HG03159 (cell line): ENCODE measurements at regions not wholly inside any gene's neighbourhood (a gene's known extent, or its start where the extent isn't known, plus 50 kb on each side); places are given as distances from the start of the nearest gene placed in this dataset.

Experiments
- ATAC-seq: cut with Tn5 transposase; IDR thresholded peaks from one replicate; pipeline ENCODE4 v1.9.1; 2021; ENCODE audit warnings: mild to moderate bottlenecking, moderate library complexity; ENCODE audit not compliant: unreplicated experiment

- ATAC-seq, result no peak
Observed at GRCh38 chr5:125401724-125402622, 655.5 kb upstream of the ZNF608 start.

DNA sequence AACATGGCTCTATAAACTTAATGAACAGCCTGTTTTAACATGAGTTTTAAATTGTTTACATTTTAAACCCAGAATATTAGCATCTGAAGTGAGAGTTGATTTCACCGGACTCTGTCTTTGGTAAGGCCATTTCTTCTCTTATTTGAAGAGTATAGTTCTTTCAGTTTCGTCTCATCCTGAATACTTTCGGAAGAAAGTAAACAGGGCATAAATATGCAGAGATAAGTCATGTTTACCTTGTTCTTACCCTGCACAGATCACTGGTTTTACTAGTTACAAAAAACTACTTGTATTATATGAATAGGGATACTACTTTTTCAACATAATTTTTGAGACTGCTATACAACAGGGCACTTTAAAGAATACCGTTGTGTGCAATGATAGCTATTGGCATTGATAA is 656.3 kb upstream of the ZNF608 start:
- no peak for ATAC-seq

- ATAC-seq, result no peak
Observed at GRCh38 chr5:125404056-125404455, 657.6 kb upstream of the ZNF608 start.

- peak; percentile 43 for ATAC-seq
Observed at GRCh38 chr5:125408448-125409233, 662.2 kb upstream of the ZNF608 start.

GRCh38 chr5:125409234-125409860 is 662.9 kb upstream of the ZNF608 start:
- no peak for ATAC-seq

- ATAC-seq, result no peak
Observed at GRCh38 chr5:125409861-125410536, 663.6 kb upstream of the ZNF608 start.

DNA sequence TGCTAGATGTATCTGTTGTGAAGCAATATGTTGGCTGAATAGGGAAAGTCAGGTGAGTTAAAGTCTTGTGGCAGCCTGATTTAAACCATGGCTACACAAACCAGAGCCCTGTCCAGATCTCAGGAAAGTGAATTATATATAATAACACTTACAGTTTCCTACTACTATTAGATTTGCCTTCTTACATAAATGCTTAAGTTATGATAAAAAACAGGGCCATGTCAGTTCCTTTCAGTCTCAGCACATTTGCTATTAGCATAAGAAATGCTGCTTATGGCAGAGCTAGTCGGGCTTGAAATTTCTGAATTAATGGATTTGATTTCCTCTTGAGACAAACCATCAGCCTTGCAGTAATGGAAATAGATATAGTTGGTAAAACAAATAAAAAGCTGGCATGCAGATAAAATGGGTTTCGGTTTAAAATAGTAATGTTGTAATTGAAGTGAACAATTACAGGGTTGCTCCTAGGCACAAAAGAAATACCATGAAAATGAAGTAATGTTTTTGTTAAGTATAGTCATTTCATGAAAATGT is 664.2 kb upstream of the ZNF608 start:
- no peak for ATAC-seq

GRCh38 chr5:125411071-125411743 is 664.8 kb upstream of the ZNF608 start:
- peak; percentile 46 for ATAC-seq

DNA sequence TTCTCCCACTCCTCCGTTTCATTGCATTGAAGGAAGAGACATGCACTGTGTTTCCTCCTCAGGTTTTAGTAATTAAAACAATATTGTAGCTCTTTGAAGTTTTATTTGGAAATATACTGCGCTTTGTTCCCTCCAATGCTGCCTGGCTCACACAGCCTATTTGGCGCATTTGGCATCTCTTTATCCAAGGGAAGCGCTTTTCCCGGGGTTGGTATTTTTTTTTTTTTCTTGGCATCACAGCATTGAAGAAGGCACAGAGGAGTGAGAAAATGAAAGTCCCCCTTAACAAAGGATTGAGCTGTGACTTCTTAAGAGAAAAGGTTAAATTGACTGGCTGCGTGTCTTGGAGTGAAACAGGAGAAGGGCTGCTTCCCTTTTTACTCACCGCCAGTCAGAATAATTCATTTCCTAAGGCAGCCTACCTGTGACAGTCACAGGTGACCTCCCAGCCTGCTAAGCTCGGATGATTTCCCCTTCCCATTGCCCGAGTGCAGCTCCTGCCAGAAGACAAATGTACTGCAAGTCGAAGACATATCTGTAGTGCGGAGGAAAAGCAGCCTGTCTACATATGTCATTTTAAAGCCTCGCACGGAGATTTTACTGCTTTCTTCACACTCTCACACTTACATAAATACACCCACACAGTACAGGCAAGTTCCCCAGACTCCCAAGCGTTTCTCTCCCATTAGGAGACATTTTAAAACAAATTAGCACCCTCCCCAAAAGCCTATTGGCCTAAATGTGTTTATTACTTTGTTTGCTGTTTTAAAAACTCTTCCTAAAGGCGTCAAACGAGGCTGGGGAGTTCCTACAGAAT is 665.5 kb upstream of the ZNF608 start:
- ATAC-seq, result peak; percentile 52

- ATAC-seq, result peak; percentile 49
Observed at GRCh38 chr5:125412561-125413495, 666.4 kb upstream of the ZNF608 start.

DNA sequence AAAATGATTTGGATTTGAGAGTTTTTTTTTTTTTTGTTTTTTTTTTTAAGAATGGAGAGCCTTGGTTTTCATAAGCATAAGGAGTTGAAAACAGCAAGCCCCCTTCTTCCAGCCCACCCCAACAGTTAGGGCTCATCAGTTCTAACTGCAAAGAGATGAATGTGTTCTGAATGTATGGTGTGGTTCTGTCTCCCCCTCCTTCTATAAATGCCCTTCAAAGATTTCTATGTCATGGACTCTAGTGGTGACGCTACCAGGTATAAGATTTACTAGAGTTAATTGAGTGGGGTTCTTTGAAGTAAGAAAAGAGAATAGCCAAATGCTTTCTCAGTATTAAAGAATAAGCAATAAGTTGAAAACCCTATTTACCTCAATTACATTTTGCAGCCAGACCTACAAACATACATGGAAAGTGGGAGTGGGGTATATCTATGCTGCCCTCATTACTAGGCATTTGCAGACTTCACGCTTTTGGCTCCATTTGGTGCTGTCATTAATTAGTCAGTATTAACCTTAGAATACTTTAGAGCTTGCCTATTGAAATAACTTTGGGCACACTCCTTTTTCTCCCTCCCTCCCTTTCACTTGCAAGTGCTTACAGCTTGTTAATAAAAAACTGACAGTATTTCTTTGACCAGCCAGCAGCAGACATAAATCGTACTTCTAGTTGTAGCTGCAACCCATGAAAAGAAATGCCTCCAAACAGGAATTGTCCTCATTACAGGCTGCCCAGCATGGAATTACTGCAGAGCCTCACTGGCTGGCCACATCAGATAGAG is 667.2 kb upstream of the ZNF608 start:
- ATAC-seq, result no peak

- no peak for ATAC-seq
Observed at GRCh38 chr5:125415126-125415525, 668.7 kb upstream of the ZNF608 start.

DNA sequence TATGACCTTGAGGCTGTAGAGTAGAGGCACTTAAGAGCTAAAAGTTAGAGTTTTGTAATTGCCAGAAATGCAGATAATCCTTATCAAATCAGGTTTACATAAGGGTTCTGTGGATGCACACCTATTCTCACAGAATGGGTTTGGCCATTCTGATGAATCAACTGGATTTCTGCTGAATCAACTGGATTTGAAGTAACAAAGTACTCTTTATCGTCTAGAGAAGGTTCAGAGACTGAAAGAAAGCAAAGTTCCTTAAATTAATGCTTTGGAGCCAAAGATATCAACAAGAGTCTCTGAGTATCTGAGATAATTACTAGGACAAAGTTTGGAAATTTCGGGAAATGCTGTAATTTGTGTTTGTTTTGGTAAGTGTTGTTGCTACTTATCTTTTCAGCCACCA is 669.6 kb upstream of the ZNF608 start:
- no peak for ATAC-seq

DNA sequence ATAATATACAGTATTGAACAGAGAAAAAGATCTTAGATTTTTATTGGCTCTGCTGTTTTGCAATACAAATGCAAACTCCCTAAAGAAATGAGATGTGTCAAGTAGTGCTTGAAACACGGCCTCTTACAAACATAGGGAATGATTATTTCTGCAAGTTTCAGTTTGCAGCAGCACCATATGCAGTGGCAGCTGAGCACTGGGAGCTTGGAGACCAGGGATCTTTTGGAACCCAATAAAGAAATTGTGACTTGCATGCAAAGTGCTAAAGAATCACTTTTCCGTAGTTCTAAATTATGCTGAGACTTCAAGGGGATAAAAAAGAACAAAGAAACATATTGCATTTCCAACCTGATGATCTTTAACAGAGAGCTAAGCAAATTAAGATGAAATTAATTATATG is 674.6 kb upstream of the ZNF608 start:
- ATAC-seq, result no peak

GRCh38 chr5:125422342-125422741 is 675.9 kb upstream of the ZNF608 start:
- no peak for ATAC-seq

- no peak for ATAC-seq
Observed at GRCh38 chr5:125424402-125425141, 678.1 kb upstream of the ZNF608 start.

DNA sequence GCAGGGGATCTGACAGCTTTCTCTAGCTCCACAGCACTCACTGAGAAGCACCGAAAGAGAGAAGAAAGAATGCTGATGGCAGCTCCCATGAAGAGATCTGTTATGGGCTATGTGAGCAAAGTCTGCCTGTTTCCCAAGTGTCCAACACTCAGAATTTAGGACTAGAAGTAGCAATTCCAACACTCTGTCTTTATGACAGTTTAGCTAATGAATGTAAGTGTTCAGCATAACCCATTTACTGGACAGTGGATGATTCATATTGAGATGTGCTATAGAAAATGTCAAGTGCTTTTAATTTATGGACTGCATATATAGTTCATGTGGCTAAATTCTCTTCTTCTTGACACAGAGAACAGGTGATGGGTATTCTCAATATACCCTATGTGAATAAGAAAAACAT is 683.1 kb upstream of the ZNF608 start:
- no peak for ATAC-seq
